Endothelial cell of umbilical vein (primary cell): ENCODE measurements at regions not wholly inside any gene's neighbourhood (a gene's known extent, or its start where the extent isn't known, plus 50 kb on each side); places are given as distances from the start of the nearest gene placed in this dataset.

Source experiments
- BruUV-seq: library from RNA; stranded (reverse); fragments of 400-500 nt; replicated peaks from 2 replicates; lab custom pipeline; 2021; lab: Mats Ljungman, UMichigan
- CTCF ChIA-PET: fragments of 300-600, 350-600 bp; sonication (Branson Sonifier 250); formaldehyde crosslinking; loops from one replicate; lab custom pipeline; 2021; ENCODE audit warnings: antibody characterized with exemption, inconsistent platforms; lab: Charles Lee
- POLR2A ChIA-PET: fragments of 300-600, 350-600 bp; sonication (Branson Sonifier 250); formaldehyde crosslinking; loops from one replicate; lab custom pipeline; 2021; ENCODE audit warnings: antibody characterized with exemption, inconsistent platforms; lab: Charles Lee
- DNase-seq: peaks from one replicate; pipeline ENCODE4 v3.0.0-alpha.2; 2011; ENCODE audit warnings: low read depth, low spot score
- FAIRE-seq: peaks from 2 replicates; lab custom pipeline; 2011; peaks lifted over from hg19 to GRCh38; lab: Jason Lieb, UNC
- H2AFZ ChIP-seq: 2 replicates; pipeline ENCODE4 v1.6.0; 2012; ENCODE audit warnings: low read depth, low read length, control low read depth, inconsistent platforms
- H3K27ac ChIP-seq: 2 replicates; pipeline ENCODE4 v1.5.1; 2011; ENCODE audit warnings: low read depth, mild to moderate bottlenecking, control low read depth, low read length, moderate library complexity; ENCODE audit not compliant: insufficient read depth
- H3K27me3 ChIP-seq, 2 experiments: 2 replicates each; pipeline versions ENCODE4 v1.6.0 to v1.6.1; 2011; ENCODE audit warnings: low read length in 2 of 2, mixed read lengths in 1 of 2; ENCODE audit not compliant: control insufficient read depth in 2 of 2, insufficient read depth in 2 of 2
- H3K36me3 ChIP-seq, 2 experiments: 2 replicates in 1 of 2; 3 replicates in 1 of 2; pipeline ENCODE4 v1.5.1; 2011; ENCODE audit warnings: low read length in 2 of 2, mild to moderate bottlenecking in 1 of 2, moderate library complexity in 1 of 2; ENCODE audit not compliant: control insufficient read depth in 2 of 2, insufficient read depth in 2 of 2; ENCODE audit errors: extremely low read depth in 1 of 2
- H3K4me1 ChIP-seq: 3 replicates; pipeline ENCODE4 v1.5.1; 2011; ENCODE audit warnings: mild to moderate bottlenecking, low read length; ENCODE audit not compliant: control insufficient read depth, insufficient read depth; ENCODE audit errors: extremely low read depth
- H3K4me2 ChIP-seq: 2 replicates; pipeline ENCODE4 v1.6.1; 2011; ENCODE audit warnings: low read length, control low read depth, mixed read lengths; ENCODE audit not compliant: insufficient read depth
- H3K4me3 ChIP-seq, 3 experiments: fragments of 200-600 bp in 1 of 3; sonication (generic), shearing (Covaris generic) in 1 of 3; replicated peaks in 1 of 3; 2 replicates each; pipeline ENCODE4 v1.5.1; 2011 to 2016; ENCODE audit warnings: control low read depth in 3 of 3, low read length in 3 of 3, mild to moderate bottlenecking in 2 of 3, inconsistent platforms in 1 of 3, low read depth in 1 of 3, moderate library complexity in 1 of 3; ENCODE audit not compliant: insufficient read depth in 1 of 3
- H3K79me2 ChIP-seq: 2 replicates; pipeline ENCODE4 v1.6.0; 2012; ENCODE audit warnings: low read length, inconsistent platforms; ENCODE audit not compliant: control insufficient read depth, insufficient read depth
- H3K9ac ChIP-seq: replicated peaks from 2 replicates; pipeline ENCODE3; 2011; ENCODE audit warnings: low read length, control low read depth; ENCODE audit not compliant: insufficient read depth; ENCODE audit errors: extremely low read depth
- H3K9me1 ChIP-seq: replicated peaks from 3 replicates; pipeline ENCODE4 v1.6.0; 2011; ENCODE audit warnings: mild to moderate bottlenecking, low read length; ENCODE audit not compliant: control insufficient read depth, insufficient read depth; ENCODE audit errors: extremely low read depth
- H3K9me3 ChIP-seq: replicated peaks from 2 replicates; pipeline ENCODE4 v1.5.1; 2012; ENCODE audit warnings: low read length, inconsistent platforms; ENCODE audit not compliant: control insufficient read depth, insufficient read depth
- H4K20me1 ChIP-seq: replicated peaks from 2 replicates; pipeline ENCODE3; 2011; ENCODE audit warnings: mild to moderate bottlenecking, low read length; ENCODE audit not compliant: control insufficient read depth, insufficient read depth; ENCODE audit errors: extremely low read depth
- CTCF ChIP-seq, 2 donors: IDR thresholded peaks; 1 replicate in 1 of 2; 2 replicates in 1 of 2; pipeline ENCODE4 v1.5.1; 2011; ENCODE audit warnings: low read length in 2 of 2, mild to moderate bottlenecking in 2 of 2, moderate library complexity in 2 of 2, control low read depth in 1 of 2, inconsistent platforms in 1 of 2, low read depth in 1 of 2; ENCODE audit not compliant: insufficient read depth in 1 of 2; ENCODE audit errors: extremely low read depth in 1 of 2
- EZH2 ChIP-seq: IDR thresholded peaks from 2 replicates; pipeline ENCODE4 v1.6.1; 2012; ENCODE audit warnings: borderline replicate concordance, low read depth, mild to moderate bottlenecking, moderate library complexity, low read length, inconsistent platforms; ENCODE audit not compliant: severe bottlenecking
- FOS ChIP-seq: IDR thresholded peaks from 2 replicates; pipeline ENCODE4 v1.6.1; 2011; ENCODE audit warnings: mild to moderate bottlenecking, low read length, moderate library complexity, borderline replicate concordance; ENCODE audit not compliant: insufficient read depth
- GATA2 ChIP-seq: IDR thresholded peaks from 2 replicates; pipeline ENCODE4 v1.7.0; 2011; ENCODE audit warnings: low read depth, mild to moderate bottlenecking, moderate library complexity, mixed read lengths, low read length; ENCODE audit not compliant: insufficient read length, insufficient read depth
- JUN ChIP-seq: IDR thresholded peaks from 2 replicates; pipeline ENCODE4 v1.6.1; 2011; ENCODE audit warnings: borderline replicate concordance, low read depth; ENCODE audit not compliant: insufficient read length, insufficient read depth
- MAX ChIP-seq: IDR thresholded peaks from 2 replicates; pipeline ENCODE4 v1.6.1; 2011; ENCODE audit not compliant: insufficient read depth, insufficient read length
- MYC ChIP-seq: IDR thresholded peaks from one replicate; pipeline ENCODE4 v1.6.1; 2011; ENCODE audit warnings: mild to moderate bottlenecking, low read depth, low read length
- POLR2A ChIP-seq: IDR thresholded peaks from 2 replicates; pipeline ENCODE4 v1.6.1; 2012; ENCODE audit warnings: low read depth, mild to moderate bottlenecking, control low read depth, low read length
- POLR2AphosphoS5 ChIP-seq: IDR thresholded peaks from 2 replicates; pipeline ENCODE4 v1.6.1; 2012; ENCODE audit warnings: low read depth, mild to moderate bottlenecking, control low read depth, low read length, moderate library complexity; ENCODE audit not compliant: insufficient read depth
- dilution Hi-C: fragments of 300-500 bp; cut with MboI; formaldehyde crosslinking; loops from one replicate; pipeline ENCODE4 v1.15.0; 2019; ENCODE audit warnings: low sequenced_read_pairs; ENCODE audit not compliant: extremely low pct_ligation_motif_present
- intact Hi-C: fragments of 100-400 bp; cut with micrococcal nuclease; formaldehyde crosslinking; loops from one replicate; pipeline ENCODE4 v1.10.0; 2022

GRCh38 chr4:152085657-152086056 lies 324.9 kb upstream of the GATB start:
- BruUV-seq = no TSS peak
- peaks cover 0 to 8% of the 10 kb centered on the region in 2 experiments for H3K27me3 ChIP-seq
- H3K4me2 ChIP-seq = no peak overlapping the region
- H3K36me3 ChIP-seq = no peaks in the 10 kb centered on the region
- H3K9me3 ChIP-seq = no peaks in the 10 kb centered on the region
- TF ChIP-seq POLR2A = no peak
- TF ChIP-seq POLR2AphosphoS5 = no peak
- no peak for TF ChIP-seq GATA2
- TF ChIP-seq FOS = no peak
- TF ChIP-seq MYC = no peak
- TF ChIP-seq MAX = no peak
- TF ChIP-seq EZH2 = no peak
- TF ChIP-seq CTCF (IDR thresholded peaks at IDR 0.05; ENCODE audit: extremely low read depth in 1 of 2, insufficient read depth in 1 of 2, low read depth in 1 of 2, low read length in 2 of 2) = no peak
- no peak for TF ChIP-seq JUN
- intact Hi-C loops = no loop called here
- H2AFZ ChIP-seq = no peak overlapping the region
- H3K4me1 ChIP-seq = no peaks in the 10 kb centered on the region
- dilution Hi-C loops = no loop called here
- DNase-seq (no peak), FAIRE-seq (no peak)
- POLR2A ChIA-PET = no interaction called here
- no peaks in the 10 kb centered on the region for H3K9me1 ChIP-seq
- H3K79me2 ChIP-seq = no peaks in the 10 kb centered on the region
- CTCF ChIA-PET = no interaction called here
- H3K4me3 ChIP-seq = no peak overlapping the region
- no peaks in the 10 kb centered on the region for H4K20me1 ChIP-seq
- H3K9ac ChIP-seq = no peak overlapping the region
- H3K27ac ChIP-seq = no peak overlapping the region
